Upper lobe of right lung (tissue), 1 donor: ENCODE measurements at regions not wholly inside any gene's neighbourhood (a gene's known extent, or its start where the extent isn't known, plus 50 kb on each side); places are given as distances from the start of the nearest gene placed in this dataset.
"Not testable (repeated sequence)": the region's sequence is repeated elsewhere in the genome, so short reads cannot be mapped to it uniquely, and the experiment has no call there.

Experiments used
- ATAC-seq: fragments of 200-7000 bp; cut with Tn5 transposase; one replicate; pipeline ENCODE4 v1.9.1; 2020; ENCODE audit warnings: mild to moderate bottlenecking, moderate library complexity
- DNase-seq: peaks from one replicate; pipeline ENCODE4 v3.0.0-alpha.2; 2020
- H3K27ac ChIP-seq: fragments of 200-600 bp; one replicate; pipeline ENCODE4 v1.8.0; 2022
- H3K27me3 ChIP-seq: fragments of 200-600 bp; one replicate; pipeline ENCODE4 v1.8.0; 2022; ENCODE audit warnings: mild to moderate bottlenecking
- H3K36me3 ChIP-seq: fragments of 200-600 bp; one replicate; pipeline ENCODE4 v1.8.0; 2022
- H3K4me1 ChIP-seq: fragments of 200-600 bp; one replicate; pipeline ENCODE4 v1.8.0; 2022
- H3K4me3 ChIP-seq: fragments of 200-600 bp; one replicate; pipeline ENCODE4 v1.8.0; 2022; ENCODE audit warnings: mild to moderate bottlenecking
- H3K9me3 ChIP-seq: fragments of 200-600 bp; one replicate; pipeline ENCODE4 v1.8.0; 2022
- intact Hi-C: fragments of 100-400 bp; cut with DNase I; formaldehyde crosslinking; loops from one replicate; pipeline ENCODE4 v1.11.0; 2022
- TF ChIP-seq, protein P1 (sequence below): fragments of 200-600 bp; IDR thresholded peaks from one replicate; pipeline ENCODE4 v1.8.0; 2022; ENCODE audit warnings: antibody characterized with exemption
- donor health status: DM: no; HTN: yes; CAD: no; lungs with severe emphysema.

DNA sequence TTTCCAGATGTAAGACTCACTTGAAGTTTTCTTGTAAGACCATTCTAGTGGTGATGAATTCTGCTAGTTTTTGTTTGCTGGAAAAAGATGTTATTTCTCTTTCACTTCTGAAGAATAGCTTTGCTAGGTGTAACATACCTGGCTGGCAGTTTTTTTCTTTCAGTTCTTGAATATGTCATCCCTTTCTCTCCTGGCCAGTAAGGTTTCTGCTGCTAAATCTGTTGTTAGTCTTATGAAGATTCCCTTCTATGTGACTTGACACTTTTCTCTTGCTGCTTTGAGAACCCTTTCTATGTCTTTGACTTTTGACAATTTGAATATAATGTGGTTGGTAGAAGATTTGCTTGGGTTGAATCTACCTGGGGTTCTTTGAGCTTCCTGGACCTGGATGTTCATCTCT is 314.7 kb upstream of the NOX3 start:
- no peaks in the 10 kb centered on the region for H3K9me3 ChIP-seq
- DNase-seq = no peak
- no peak for ATAC-seq
- intact Hi-C loops = no loop called here
- H3K36me3 ChIP-seq = no peaks in the 10 kb centered on the region
- H3K27ac ChIP-seq = no peak overlapping the region
- no peaks in the 10 kb centered on the region for H3K27me3 ChIP-seq
- TF ChIP-seq, protein P1, sequence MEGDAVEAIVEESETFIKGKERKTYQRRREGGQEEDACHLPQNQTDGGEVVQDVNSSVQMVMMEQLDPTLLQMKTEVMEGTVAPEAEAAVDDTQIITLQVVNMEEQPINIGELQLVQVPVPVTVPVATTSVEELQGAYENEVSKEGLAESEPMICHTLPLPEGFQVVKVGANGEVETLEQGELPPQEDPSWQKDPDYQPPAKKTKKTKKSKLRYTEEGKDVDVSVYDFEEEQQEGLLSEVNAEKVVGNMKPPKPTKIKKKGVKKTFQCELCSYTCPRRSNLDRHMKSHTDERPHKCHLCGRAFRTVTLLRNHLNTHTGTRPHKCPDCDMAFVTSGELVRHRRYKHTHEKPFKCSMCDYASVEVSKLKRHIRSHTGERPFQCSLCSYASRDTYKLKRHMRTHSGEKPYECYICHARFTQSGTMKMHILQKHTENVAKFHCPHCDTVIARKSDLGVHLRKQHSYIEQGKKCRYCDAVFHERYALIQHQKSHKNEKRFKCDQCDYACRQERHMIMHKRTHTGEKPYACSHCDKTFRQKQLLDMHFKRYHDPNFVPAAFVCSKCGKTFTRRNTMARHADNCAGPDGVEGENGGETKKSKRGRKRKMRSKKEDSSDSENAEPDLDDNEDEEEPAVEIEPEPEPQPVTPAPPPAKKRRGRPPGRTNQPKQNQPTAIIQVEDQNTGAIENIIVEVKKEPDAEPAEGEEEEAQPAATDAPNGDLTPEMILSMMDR = no peak
- H3K4me1 ChIP-seq = no peaks in the 10 kb centered on the region
- no peak overlapping the region for H3K4me3 ChIP-seq

DNA sequence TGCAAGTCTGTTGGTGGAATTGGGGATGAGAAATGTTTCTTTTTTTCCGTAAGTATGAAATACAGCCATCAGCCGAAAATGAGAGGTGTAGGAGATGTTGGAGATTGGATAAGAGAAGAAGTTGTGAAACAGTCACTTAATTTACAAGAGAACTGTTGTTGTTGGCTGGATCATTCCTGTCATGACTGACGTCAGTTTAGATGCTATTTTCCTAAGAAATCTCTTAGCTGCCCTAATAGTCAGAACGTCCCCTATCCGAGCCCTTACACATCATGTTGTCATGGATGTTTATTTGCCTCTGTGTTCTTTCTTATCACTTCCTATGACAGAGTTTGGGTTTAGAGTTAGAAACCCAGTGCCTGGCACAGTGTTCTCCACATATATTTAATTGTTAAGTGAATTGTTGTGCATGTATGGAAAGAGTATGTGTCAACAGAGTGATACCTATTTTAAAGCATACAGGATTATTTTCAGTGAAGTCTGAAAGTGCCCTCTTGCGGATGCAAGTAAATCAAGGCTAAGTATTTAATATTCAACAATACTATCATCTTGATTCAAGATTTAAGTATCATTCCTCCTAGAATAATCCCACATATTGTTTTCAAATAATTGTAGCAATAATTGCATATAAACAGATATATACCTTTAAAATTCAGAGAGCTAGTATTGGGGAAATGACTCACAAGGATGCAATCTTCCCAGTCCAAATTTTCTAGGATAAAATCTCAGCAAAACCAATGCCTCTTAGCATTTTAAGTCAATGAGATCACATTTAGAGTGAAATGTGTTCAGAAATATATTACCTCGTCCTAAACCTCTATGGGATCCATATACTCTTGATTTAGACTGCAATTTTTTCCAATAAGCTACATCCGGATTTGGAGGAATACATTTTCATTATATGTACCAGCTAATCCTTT is 309.9 kb upstream of the NOX3 start:
- Histone ChIP-seq H3K27ac (no peak overlapping the region), H3K4me3 (no peak overlapping the region), H3K36me3 (no peaks in the 10 kb centered on the region), H3K9me3 (no peaks in the 10 kb centered on the region), H3K4me1 (no peaks in the 10 kb centered on the region), H3K27me3 (no peaks in the 10 kb centered on the region)
- no peak for ATAC-seq
- intact Hi-C loops = no loop called here
- DNase-seq = no peak
- TF ChIP-seq, protein P1 = no peak

DNA sequence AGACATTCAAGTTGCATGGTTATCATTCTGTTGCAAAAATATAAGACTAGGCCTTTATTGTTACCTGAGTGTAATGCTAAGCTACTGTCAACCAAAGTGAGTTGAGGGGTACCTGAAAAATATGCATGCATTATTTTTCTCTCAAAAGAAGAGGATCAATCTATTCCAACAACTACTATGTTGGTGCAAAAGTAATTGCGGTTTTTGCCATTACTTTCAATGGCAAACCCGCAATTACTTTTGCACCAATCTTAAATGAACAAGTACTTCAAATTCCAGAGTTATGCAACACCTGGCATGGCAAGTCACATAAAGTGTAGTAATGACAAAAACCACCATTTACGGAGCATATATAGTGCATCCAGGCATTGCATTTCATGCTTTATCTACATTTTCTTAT is 307.0 kb upstream of the NOX3 start:
- Histone ChIP-seq H3K27me3 (no peaks in the 10 kb centered on the region), H3K4me3 (no peak overlapping the region), H3K4me1 (no peaks in the 10 kb centered on the region), H3K27ac (no peak overlapping the region), H3K9me3 (no peaks in the 10 kb centered on the region), H3K36me3 (no peaks in the 10 kb centered on the region)
- intact Hi-C loops = no loop called here
- TF ChIP-seq, protein P1 = no peak
- DNase-seq (no peak), ATAC-seq (no peak)

DNA sequence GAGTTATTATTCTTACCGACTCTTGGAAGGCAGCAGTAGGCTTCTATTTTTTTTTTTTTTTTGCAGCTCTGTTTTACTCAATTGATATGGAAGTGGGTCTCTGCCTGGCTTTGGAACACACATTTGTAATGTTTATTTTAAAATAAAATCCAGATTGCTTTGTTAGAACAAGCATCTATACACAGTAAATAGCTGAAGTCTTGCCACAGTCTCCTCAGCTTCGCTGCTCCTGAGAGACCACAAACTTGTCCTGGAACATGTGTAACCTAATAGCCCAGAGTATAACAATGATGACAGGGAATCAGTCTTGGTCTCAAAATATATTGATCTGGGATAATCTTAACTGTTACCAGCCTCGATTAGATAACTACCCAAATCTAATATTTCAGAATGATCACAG is 299.8 kb upstream of the NOX3 start:
- no peaks in the 10 kb centered on the region for H3K27me3 ChIP-seq
- no peaks in the 10 kb centered on the region for H3K4me1 ChIP-seq
- DNase-seq (no peak), ATAC-seq (no peak)
- no peak overlapping the region for H3K27ac ChIP-seq
- TF ChIP-seq, protein P1 = no peak
- no peaks in the 10 kb centered on the region for H3K36me3 ChIP-seq
- no peak overlapping the region for H3K4me3 ChIP-seq
- no peaks in the 10 kb centered on the region for H3K9me3 ChIP-seq
- intact Hi-C loops = no loop called here

DNA sequence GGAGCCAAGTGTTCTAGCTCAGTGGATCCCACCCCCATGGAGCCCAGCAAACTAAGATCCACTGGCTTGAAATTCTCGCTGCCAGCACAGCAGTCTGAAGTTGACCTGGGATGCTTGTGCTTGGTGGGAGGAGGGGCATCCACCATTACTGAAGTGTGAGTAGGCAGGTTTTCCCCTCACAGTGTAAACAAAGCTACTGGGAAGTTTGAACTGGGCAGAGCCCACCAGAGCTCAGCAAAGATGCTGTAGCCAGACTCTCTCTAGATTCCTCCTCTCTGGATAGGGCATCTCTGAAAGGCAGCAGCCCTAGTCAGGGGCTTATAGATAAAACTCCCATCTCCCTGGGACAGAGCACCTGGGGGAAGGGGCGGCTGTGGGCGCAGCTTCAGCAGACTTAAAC is 293.1 kb upstream of the NOX3 start:
- H3K4me1 ChIP-seq, DNase-seq, ATAC-seq, H3K9me3 ChIP-seq, intact Hi-C loops, H3K36me3 ChIP-seq, H3K27ac ChIP-seq, H3K4me3 ChIP-seq, H3K27me3 ChIP-seq: not testable (repeated sequence)

DNA sequence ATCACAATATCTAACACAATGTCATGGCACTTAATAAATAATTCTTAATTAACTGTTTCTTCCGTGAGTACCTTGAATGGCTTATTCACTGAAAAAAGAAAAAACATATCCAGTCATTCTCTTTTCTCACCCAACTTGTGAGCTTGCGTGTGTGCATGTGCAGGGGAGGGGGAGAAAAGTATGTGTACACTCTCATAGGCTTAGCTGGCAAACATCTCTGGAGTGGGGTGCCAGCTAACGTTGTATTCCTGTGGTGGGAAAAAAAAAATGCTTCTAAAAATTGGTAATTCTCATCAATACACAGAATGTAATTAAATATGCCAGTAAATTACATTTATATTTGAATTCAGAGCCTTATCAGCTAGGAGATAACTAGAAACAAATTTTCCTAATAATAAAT is 291.9 kb upstream of the NOX3 start:
- Histone ChIP-seq H3K27ac (no peak overlapping the region), H3K4me1 (no peaks in the 10 kb centered on the region), H3K36me3 (no peaks in the 10 kb centered on the region), H3K27me3 (no peaks in the 10 kb centered on the region), H3K9me3 (no peaks in the 10 kb centered on the region), H3K4me3 (no peak overlapping the region)
- DNase-seq = no peak
- ATAC-seq = no peak
- TF ChIP-seq, protein P1 = no peak
- intact Hi-C loops = no loop called here
